ENCODE measurements at regions not wholly inside any gene's neighbourhood (a gene's known extent, or its start where the extent isn't known, plus 50 kb on each side); places are given as distances from the start of the nearest gene placed in this dataset.

DNA sequence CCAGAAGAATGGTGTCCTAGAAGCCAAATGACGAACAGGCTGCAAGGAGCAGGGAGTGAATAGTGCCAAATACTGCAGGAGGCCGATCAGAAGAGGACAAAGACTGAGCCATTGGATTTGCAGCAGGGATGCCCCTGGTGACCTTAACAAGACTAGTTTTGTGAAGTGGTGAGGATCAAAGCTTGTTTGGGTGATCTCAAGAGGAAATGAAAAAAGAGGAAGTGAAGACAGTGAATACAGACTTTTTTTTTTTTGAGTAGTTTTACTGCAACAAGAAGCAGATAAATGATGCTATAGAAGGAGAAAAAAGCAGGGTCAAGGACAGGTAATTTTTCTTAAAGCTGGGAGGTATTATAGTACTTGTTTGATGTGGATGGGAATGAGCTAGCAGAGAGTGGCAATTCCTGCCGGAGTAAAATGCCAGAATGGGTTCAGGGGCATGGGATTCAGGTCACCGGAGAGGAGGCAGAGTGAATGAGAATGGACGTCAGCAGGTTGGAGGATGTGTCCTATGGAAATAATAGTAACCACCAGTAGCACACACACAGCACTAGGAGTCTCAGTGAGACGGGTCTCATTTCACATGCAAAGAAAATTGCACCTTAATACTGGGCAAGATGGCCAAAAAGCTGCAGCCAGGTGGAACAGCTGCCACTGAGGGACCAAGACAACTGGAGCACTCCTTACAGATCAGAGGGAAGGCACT lies 345.8 kb upstream of the CCDC196 start:
- BruUV-seq (replicated peaks): no TSS peak
- POLR2A ChIA-PET (ENCODE audit: low non-redundant PET): no interaction called here
- no peaks in the 10 kb centered on the region for H3K9me3 ChIP-seq (ENCODE audit: low read depth, low read length, poor library complexity, severe bottlenecking)
- no peak for DNase-seq (ENCODE audit: low spot score)
- no peak overlapping the region for H3K27ac ChIP-seq (ENCODE audit: low read depth, low read length, poor library complexity, severe bottlenecking)
- CTCF ChIA-PET: no interaction called here
- intact Hi-C loops (cut with micrococcal nuclease; ENCODE audit: unreplicated experiment): no loop called here
- H3K36me3 ChIP-seq (ENCODE audit: insufficient read depth, low read length, poor library complexity, severe bottlenecking): no peaks in the 10 kb centered on the region
- no peak overlapping the region for H3K4me3 ChIP-seq (ENCODE audit: low read depth, low read length, poor library complexity, severe bottlenecking)
- H3K27me3 ChIP-seq (replicated peaks; ENCODE audit: insufficient read depth, low read depth, low read length, poor library complexity): no peaks in the 10 kb centered on the region
- no peaks in the 10 kb centered on the region for H3K4me1 ChIP-seq (ENCODE audit: insufficient read depth, low read length, poor library complexity, severe bottlenecking)
- TF ChIP-seq, protein P1, sequence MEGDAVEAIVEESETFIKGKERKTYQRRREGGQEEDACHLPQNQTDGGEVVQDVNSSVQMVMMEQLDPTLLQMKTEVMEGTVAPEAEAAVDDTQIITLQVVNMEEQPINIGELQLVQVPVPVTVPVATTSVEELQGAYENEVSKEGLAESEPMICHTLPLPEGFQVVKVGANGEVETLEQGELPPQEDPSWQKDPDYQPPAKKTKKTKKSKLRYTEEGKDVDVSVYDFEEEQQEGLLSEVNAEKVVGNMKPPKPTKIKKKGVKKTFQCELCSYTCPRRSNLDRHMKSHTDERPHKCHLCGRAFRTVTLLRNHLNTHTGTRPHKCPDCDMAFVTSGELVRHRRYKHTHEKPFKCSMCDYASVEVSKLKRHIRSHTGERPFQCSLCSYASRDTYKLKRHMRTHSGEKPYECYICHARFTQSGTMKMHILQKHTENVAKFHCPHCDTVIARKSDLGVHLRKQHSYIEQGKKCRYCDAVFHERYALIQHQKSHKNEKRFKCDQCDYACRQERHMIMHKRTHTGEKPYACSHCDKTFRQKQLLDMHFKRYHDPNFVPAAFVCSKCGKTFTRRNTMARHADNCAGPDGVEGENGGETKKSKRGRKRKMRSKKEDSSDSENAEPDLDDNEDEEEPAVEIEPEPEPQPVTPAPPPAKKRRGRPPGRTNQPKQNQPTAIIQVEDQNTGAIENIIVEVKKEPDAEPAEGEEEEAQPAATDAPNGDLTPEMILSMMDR (conservative IDR thresholded peaks at IDR 0.05; ENCODE audit: low read depth, low read length): no peak
- no peak for TF ChIP-seq EZH2 (IDR thresholded peaks at IDR 0.05; ENCODE audit: borderline replicate concordance, low read depth, low read length, poor library complexity, severe bottlenecking)

DNA sequence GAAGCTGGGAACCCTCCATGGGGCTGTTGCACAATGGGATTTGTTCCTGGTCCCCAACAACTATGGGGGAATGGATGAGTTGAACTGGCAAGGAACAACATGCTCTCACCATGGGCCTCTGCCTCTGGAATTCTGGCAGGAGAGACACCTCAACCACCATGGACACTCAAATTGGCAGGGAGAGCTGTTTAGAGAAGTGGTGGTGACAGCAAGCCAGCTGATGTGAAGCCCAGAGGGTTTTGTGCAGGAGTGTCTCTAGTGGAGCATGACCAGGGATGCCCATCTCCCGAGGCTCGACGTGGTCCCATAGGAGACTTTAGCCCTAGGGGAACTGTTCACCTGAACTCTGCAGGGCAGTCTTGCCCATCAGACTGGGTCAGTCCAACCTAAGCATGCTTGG lies 345.2 kb upstream of the CCDC196 start:
- no TSS peak for BruUV-seq (replicated peaks)
- H3K4me1 ChIP-seq (ENCODE audit: insufficient read depth, low read length, poor library complexity, severe bottlenecking): no peaks in the 10 kb centered on the region
- no peak overlapping the region for H3K4me3 ChIP-seq (ENCODE audit: low read depth, low read length, poor library complexity, severe bottlenecking)
- TF ChIP-seq, protein P1 (conservative IDR thresholded peaks at IDR 0.05; ENCODE audit: low read depth, low read length): no peak
- TF ChIP-seq EZH2 (IDR thresholded peaks at IDR 0.05; ENCODE audit: borderline replicate concordance, low read depth, low read length, poor library complexity, severe bottlenecking): no peak
- intact Hi-C loops (cut with micrococcal nuclease; ENCODE audit: unreplicated experiment): no loop called here
- H3K27me3 ChIP-seq (replicated peaks; ENCODE audit: insufficient read depth, low read depth, low read length, poor library complexity): no peaks in the 10 kb centered on the region
- no peaks in the 10 kb centered on the region for H3K9me3 ChIP-seq (ENCODE audit: low read depth, low read length, poor library complexity, severe bottlenecking)
- no peak overlapping the region for H3K27ac ChIP-seq (ENCODE audit: low read depth, low read length, poor library complexity, severe bottlenecking)
- ChIA-PET CTCF (no interaction called here), POLR2A (ENCODE audit: low non-redundant PET) (no interaction called here)
- no peaks in the 10 kb centered on the region for H3K36me3 ChIP-seq (ENCODE audit: insufficient read depth, low read length, poor library complexity, severe bottlenecking)
- DNase-seq (ENCODE audit: low spot score): no peak

DNA sequence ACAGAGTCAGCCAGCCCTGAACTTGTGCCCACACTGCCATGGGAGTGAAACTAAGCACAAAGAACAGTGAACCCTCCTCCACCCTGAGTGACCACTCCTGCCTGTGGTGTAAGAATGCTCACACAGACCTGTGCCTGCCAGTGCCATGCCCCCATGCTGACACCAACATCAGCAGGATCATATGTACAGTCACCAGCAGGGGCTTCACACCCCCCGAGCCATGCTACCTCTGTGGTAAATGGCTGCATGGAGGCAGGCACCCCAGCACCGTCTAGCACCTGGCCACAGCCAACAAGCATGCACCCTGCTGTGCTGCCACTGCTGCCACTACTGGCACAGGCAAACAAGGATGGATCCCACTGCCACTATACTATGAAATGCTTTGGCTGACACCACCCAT lies 344.4 kb upstream of the CCDC196 start:
- CTCF ChIA-PET: no interaction called here
- no peak overlapping the region for H3K27ac ChIP-seq (ENCODE audit: low read depth, low read length, poor library complexity, severe bottlenecking)
- H3K36me3 ChIP-seq (ENCODE audit: insufficient read depth, low read length, poor library complexity, severe bottlenecking): no peaks in the 10 kb centered on the region
- POLR2A ChIA-PET (ENCODE audit: low non-redundant PET): interaction anchor here (0.6 kb wide), 1 partner anchor 1347 kb away, joined by 4 read pairs; no protein-coding TSS in a partner anchor
- TF ChIP-seq, protein P1 (conservative IDR thresholded peaks at IDR 0.05; ENCODE audit: low read depth, low read length): no peak
- no peak for TF ChIP-seq EZH2 (IDR thresholded peaks at IDR 0.05; ENCODE audit: borderline replicate concordance, low read depth, low read length, poor library complexity, severe bottlenecking)
- H3K4me1 ChIP-seq (ENCODE audit: insufficient read depth, low read length, poor library complexity, severe bottlenecking): no peaks in the 10 kb centered on the region
- H3K27me3 ChIP-seq (replicated peaks; ENCODE audit: insufficient read depth, low read depth, low read length, poor library complexity): no peaks in the 10 kb centered on the region
- no peaks in the 10 kb centered on the region for H3K9me3 ChIP-seq (ENCODE audit: low read depth, low read length, poor library complexity, severe bottlenecking)
- H3K4me3 ChIP-seq (ENCODE audit: low read depth, low read length, poor library complexity, severe bottlenecking): no peak overlapping the region
- intact Hi-C loops (cut with micrococcal nuclease; ENCODE audit: unreplicated experiment): no loop called here
- no peak for DNase-seq (ENCODE audit: low spot score)
- BruUV-seq (replicated peaks): no TSS peak
